PC-3 (cell line): ENCODE measurements at regions not wholly inside any gene's neighbourhood (a gene's known extent, or its start where the extent isn't known, plus 50 kb on each side); places are given as distances from the start of the nearest gene placed in this dataset.

ENCODE experiments used
- CTCF ChIP-seq: fragments of 300-600 bp; sonication (generic); conservative IDR thresholded peaks from 2 replicates; pipeline ENCODE4 v1.5.1; 2017; ENCODE audit warnings: antibody characterized with exemption, low read depth, mild to moderate bottlenecking, low read length
- EZH2 ChIP-seq: fragments of 300-600 bp; sonication (generic); IDR thresholded peaks from one replicate; pipeline ENCODE4 v1.6.1; 2017; ENCODE audit warnings: antibody characterized with exemption, mild to moderate bottlenecking, low read length; ENCODE audit not compliant: unreplicated experiment

GRCh38 chr9:20030671-20031070 lies 241.8 kb upstream of the SLC24A2 start:
- no peak for TF ChIP-seq CTCF
- no peak for TF ChIP-seq EZH2
